K562 (cell line): ENCODE measurements at regions not wholly inside any gene's neighbourhood (a gene's known extent, or its start where the extent isn't known, plus 50 kb on each side); places are given as distances from the start of the nearest gene placed in this dataset.
A peak's percentile ranks its signal among the peaks of the same experiment; 100 is the strongest.

ENCODE experiments used
- ATAC-seq: fragments of 200-7000 bp; cut with Tn5 transposase; 3 replicates; pipeline ENCODE4 v1.9.1; 2020; ENCODE audit warnings: moderate library complexity
- BruUV-seq: library from RNA; stranded (reverse); fragments of 400-500 nt; replicated peaks from 2 replicates; lab custom pipeline; 2021; lab: Mats Ljungman, UMichigan
- CTCF ChIA-PET: fragments of 300-600 bp; formaldehyde crosslinking; extraction: SDS; loops from one replicate; lab custom pipeline; 2021; ENCODE audit warnings: low intra/inter-chr PET ratio; lab: Yijun Ruan, JAX
- POLR2A ChIA-PET: fragments of 300-600, 350-650 bp; sonication (Branson Sonifier 250); formaldehyde crosslinking; extraction: SDS; loops from one replicate; lab custom pipeline; 2021; ENCODE audit warnings: antibody characterized with exemption, inconsistent platforms; lab: Yijun Ruan, JAX
- DNase-seq, 4 experiments: peaks; one replicate each; pipeline versions ENCODE4 v3.0.0 to v3.0.0-alpha.2; 2011 to 2018; ENCODE audit warnings: low spot score in 3 of 4, mixed read lengths in 3 of 4; ENCODE audit errors: extremely low read depth in 1 of 4
- FAIRE-seq: peaks from 2 replicates; lab custom pipeline; 2011; peaks lifted over from hg19 to GRCh38; lab: Jason Lieb, UNC
- H2AFZ ChIP-seq: 2 replicates; pipeline ENCODE4 v1.6.0; 2011; ENCODE audit warnings: low read depth, low read length, control low read depth, inconsistent platforms
- H3K27ac ChIP-seq: fragments of 200-600 bp; 3 replicates; pipeline ENCODE4 v1.8.0; 2011; ENCODE audit warnings: low read depth, mild to moderate bottlenecking, control low read depth, inconsistent platforms, low read length, moderate library complexity, mixed read lengths; ENCODE audit errors: extremely low read depth
- H3K27me3 ChIP-seq, 2 experiments: fragments of 300-600 bp in 1 of 2; 2 replicates in 1 of 2; 3 replicates in 1 of 2; pipeline versions ENCODE4 v1.6.0 to v1.8.0; 2011; ENCODE audit warnings: inconsistent platforms in 2 of 2, low read length in 2 of 2, mild to moderate bottlenecking in 1 of 2, mixed read lengths in 1 of 2, moderate library complexity in 1 of 2; ENCODE audit not compliant: control insufficient read depth in 2 of 2, insufficient read depth in 2 of 2
- H3K36me3 ChIP-seq: fragments of 300-600 bp; 3 replicates; pipeline ENCODE4 v1.8.0; 2011; ENCODE audit warnings: mild to moderate bottlenecking, low read length, inconsistent platforms; ENCODE audit not compliant: control insufficient read depth, insufficient read depth
- H3K4me1 ChIP-seq, 2 experiments: fragments of 200-600 bp in 1 of 2; replicated peaks in 1 of 2; 2 replicates in 1 of 2; 3 replicates in 1 of 2; pipeline versions ENCODE4 v1.5.1 to v1.8.0; 2011; ENCODE audit warnings: inconsistent platforms in 2 of 2, low read length in 2 of 2, mild to moderate bottlenecking in 1 of 2, mixed read lengths in 1 of 2, moderate library complexity in 1 of 2; ENCODE audit not compliant: control insufficient read depth in 2 of 2, insufficient read depth in 2 of 2
- H3K4me2 ChIP-seq: 2 replicates; pipeline ENCODE4 v1.6.1; 2011; ENCODE audit warnings: low read length, control low read depth, inconsistent platforms, mixed read lengths; ENCODE audit not compliant: insufficient read depth
- H3K4me3 ChIP-seq: fragments of 200-600 bp; sonication (generic), shearing (Covaris generic); 2 replicates; pipeline ENCODE4 v1.5.1; 2016; ENCODE audit warnings: control low read depth, inconsistent platforms
- H3K79me2 ChIP-seq: fragments of 200-600 bp; 3 replicates; pipeline ENCODE4 v1.8.0; 2011; ENCODE audit warnings: low read length, inconsistent platforms; ENCODE audit not compliant: control insufficient read depth, insufficient read depth
- H3K9ac ChIP-seq, 2 experiments: 2 replicates each; pipeline versions ENCODE4 v1.6.0 to v1.6.1; 2011; ENCODE audit warnings: low read depth in 2 of 2, low read length in 2 of 2, control low read depth in 1 of 2, inconsistent platforms in 1 of 2, mild to moderate bottlenecking in 1 of 2, mixed read lengths in 1 of 2; ENCODE audit not compliant: insufficient read depth in 1 of 2
- H3K9me1 ChIP-seq: one replicate; pipeline ENCODE4 v1.6.0; 2011; ENCODE audit warnings: inconsistent platforms, mild to moderate bottlenecking, low read length, moderate library complexity; ENCODE audit not compliant: control insufficient read depth, insufficient read depth
- H3K9me3 ChIP-seq: replicated peaks from 2 replicates; pipeline ENCODE4 v1.5.1; 2011; ENCODE audit warnings: low read depth, low read length, inconsistent platforms; ENCODE audit not compliant: control insufficient read depth, insufficient read depth
- H4K20me1 ChIP-seq: replicated peaks from 2 replicates; pipeline ENCODE4 v1.6.1; 2011; ENCODE audit warnings: low read length, inconsistent platforms, mixed read lengths; ENCODE audit not compliant: control insufficient read depth, insufficient read depth
- E2F5 ChIP-seq: sonication (generic); formaldehyde crosslinking; IDR thresholded peaks from 2 replicates; pipeline ENCODE4 v1.8.0; 2022; ENCODE audit warnings: mild to moderate bottlenecking, missing genetic modification reagents
- GABPB2 ChIP-seq: fragments of 250-450 bp; sonication (Bioruptor Pico); conservative IDR thresholded peaks from 2 replicates; pipeline ENCODE4 v1.5.1; 2021; ENCODE audit warnings: mild to moderate bottlenecking
- HNRNPK ChIP-seq: fragments of 200-400 bp; formaldehyde crosslinking; IDR thresholded peaks from one replicate; pipeline ENCODE4 v1.6.1; 2018; ENCODE audit warnings: mild to moderate bottlenecking, low read depth, low read length; ENCODE audit not compliant: poor library complexity, severe bottlenecking
- ID3 ChIP-seq, 2 experiments: fragments of 250-450 bp in 1 of 2; fragments of 450-650 bp in 1 of 2; sonication (Bioruptor Pico) in 1 of 2; IDR thresholded peaks; 2 replicates each; pipeline versions ENCODE4 v1.6.1 to v1.8.0; 2016 to 2021; ENCODE audit warnings: mild to moderate bottlenecking in 2 of 2, moderate library complexity in 2 of 2, missing compliant biosample characterization in 1 of 2, missing genetic modification characterization in 1 of 2
- MED1 ChIP-seq: sonication (generic); formaldehyde crosslinking; IDR thresholded peaks from 2 replicates; pipeline ENCODE4 v1.8.1; 2023; ENCODE audit warnings: missing genetic modification reagents, borderline replicate concordance
- MLX ChIP-seq, 2 experiments: fragments of 450-650 bp in 1 of 2; sonication (generic) in 1 of 2; formaldehyde crosslinking; conservative IDR thresholded peaks; 2 replicates each; pipeline versions ENCODE4 v1.4.0 to v1.8.1; 2020 to 2022; ENCODE audit warnings: mild to moderate bottlenecking in 1 of 2, missing genetic modification reagents in 1 of 2
- NFIX ChIP-seq: fragments of 250-450 bp; sonication (Bioruptor Pico); IDR thresholded peaks from 2 replicates; pipeline ENCODE4 v1.4.0; 2020; ENCODE audit warnings: low read depth, mild to moderate bottlenecking, moderate library complexity
- NR2C1 ChIP-seq, 2 experiments: fragments of 450-650 bp; IDR thresholded peaks; 2 replicates each; pipeline ENCODE4 v1.6.1; 2017; ENCODE audit warnings: mild to moderate bottlenecking in 2 of 2, antibody characterized with exemption in 1 of 2, inconsistent platforms in 1 of 2, missing compliant biosample characterization in 1 of 2, missing genetic modification characterization in 1 of 2
- SRF ChIP-seq, 2 experiments: fragments of 250-450, 450-650 bp in 1 of 2; sonication (Bioruptor Pico) in 1 of 2; sonication (generic) in 1 of 2; formaldehyde crosslinking; IDR thresholded peaks; 2 replicates each; pipeline versions ENCODE4 v1.5.0 to v1.5.1; 2020 to 2022; ENCODE audit warnings: mild to moderate bottlenecking in 1 of 2, missing genetic modification reagents in 1 of 2
- USF1 ChIP-seq: sonication (generic); formaldehyde crosslinking; IDR thresholded peaks from 2 replicates; pipeline ENCODE4 v1.9.0; 2022; ENCODE audit warnings: mild to moderate bottlenecking, missing genetic modification reagents
- ZBTB12 ChIP-seq: fragments of 250-450 bp; sonication (Bioruptor Pico); IDR thresholded peaks from 2 replicates; pipeline ENCODE4 v1.4.0; 2020
- ZFP36 ChIP-seq: fragments of 150-350 bp; IDR thresholded peaks from 2 replicates; pipeline ENCODE4 v1.6.1; 2018; ENCODE audit warnings: low read length, low read depth; ENCODE audit not compliant: partially characterized antibody
- ZNF561 ChIP-seq: fragments of 450-650 bp; formaldehyde crosslinking; conservative IDR thresholded peaks from 2 replicates; pipeline ENCODE4 v1.4.0; 2020; ENCODE audit warnings: mild to moderate bottlenecking, moderate library complexity
- WGBS: fragments of 100-300 bp; shearing (Covaris generic); methylation state at CpG from one replicate; pipeline ENCODE4 v1.1.6; 2016; ENCODE audit warnings: low coverage, mixed read lengths; ENCODE audit not compliant: insufficient coverage; ENCODE audit errors: missing lambda C conversion rate; 5-methylcytosine and 5-hydroxymethylcytosine counted together
- in situ Hi-C: fragments of 300-500 bp; cut with MboI; formaldehyde crosslinking; loops from 4 replicates; pipeline ENCODE4 v1.15.0; 2018; ENCODE audit warnings: inconsistent platforms, mixed read lengths
- intact Hi-C: fragments of 100-400 bp; cut with micrococcal nuclease; formaldehyde crosslinking; loops from 2 replicates; pipeline ENCODE4 v1.14.2; 2022

- H4K20me1 ChIP-seq, result 0 out of 2 replicates have a peak, but pooled peaks cover 3% of the 10 kb centered on the region
- under 1% methylated on average over 3 of the region's 3 CpGs for WGBS
- no peak for ATAC-seq
- H3K9me1 ChIP-seq, result no peaks in the 10 kb centered on the region
- ChIA-PET POLR2A (interaction anchor here (1.2 to 12.9 kb wide), 5 partner anchors 10 to 38 kb away, joined by 3 to 110 read pairs (median 5); no protein-coding TSS in a partner anchor), CTCF (interaction anchor here (0.7 to 4.1 kb wide), 5 partner anchors 51 to 611 kb away, joined by 3 to 18 read pairs (median 12); no protein-coding TSS in a partner anchor)
- H3K4me3 ChIP-seq, result no peak overlapping the region
- peaks cover 3 to 5% of the 10 kb centered on the region in 2 experiments; a peak in 3 of 5 replicates for H3K4me1 ChIP-seq
- H3K79me2 ChIP-seq, result no peaks in the 10 kb centered on the region
- H2AFZ ChIP-seq, result no peak overlapping the region
- no peak overlapping the region for H3K27ac ChIP-seq
- no peaks in the 10 kb centered on the region for H3K36me3 ChIP-seq
- in situ Hi-C loops, result no loop called here
- no peak for DNase-seq
- H3K27me3 ChIP-seq, result peaks cover 36 to 37% of the 10 kb centered on the region in 2 experiments
- no peak overlapping the region for H3K4me2 ChIP-seq
- no peak for FAIRE-seq
- no TSS peak for BruUV-seq
- no peaks in the 10 kb centered on the region for H3K9me3 ChIP-seq
- H3K9ac ChIP-seq, result no peak overlapping the region
- intact Hi-C loops, result loop anchor here (2.0 to 5.0 kb wide), 4 partner anchors 43 to 283 kb away; no protein-coding TSS in a partner anchor
- peak; percentile 16; the same call in 1 of the 2 replicates for TF ChIP-seq ZBTB12 (CRISPR knock-in tag)
- 0 out of 4 replicates have a peak, but pooled peaks of 1 of the 2 experiments have one; percentile 17 for TF ChIP-seq SRF (CRISPR knock-in tag; IDR thresholded peaks at IDR 0.05)
- 0 out of 2 replicates have a peak, but pooled peaks have one; percentile 1 for TF ChIP-seq NFIX (CRISPR knock-in tag)
- peak; percentile 95; the same call in 1 of the 2 replicates for TF ChIP-seq MED1 (CRISPR knock-in tag)
- no peak for TF ChIP-seq E2F5 (CRISPR knock-in tag)
- 0 out of 2 replicates have a peak, but pooled peaks have one; percentile 43 for TF ChIP-seq ZNF561 (CRISPR knock-in tag)
- no peak for TF ChIP-seq ZFP36
- 0 out of 4 replicates have a peak, but pooled peaks of 1 of the 2 experiments have one; percentile 5 for TF ChIP-seq MLX (CRISPR knock-in tag; conservative IDR thresholded peaks at IDR 0.05)
- TF ChIP-seq ID3 (CRISPR knock-in tag; IDR thresholded peaks at IDR 0.05), result 0 out of 2 replicates have a peak, but pooled peaks have one; percentile 18
- TF ChIP-seq ID3 (tag; IDR thresholded peaks at IDR 0.05), result no peak
- TF ChIP-seq HNRNPK, result no peak
- TF ChIP-seq USF1 (CRISPR knock-in tag), result 0 out of 2 replicates have a peak, but pooled peaks have one; percentile 16
- peak; percentile 46; the same call in 1 of the 2 replicates for TF ChIP-seq GABPB2 (CRISPR knock-in tag)
- no peak for TF ChIP-seq NR2C1 (IDR thresholded peaks at IDR 0.05)
- TF ChIP-seq NR2C1 (tag; IDR thresholded peaks at IDR 0.05), result no peak
These were observed 76.9 kb upstream of the TOP3B start for GRCh38 chr22:22059291-22060002.
